ENCODE measurements at regions not wholly inside any gene's neighbourhood (a gene's known extent, or its start where the extent isn't known, plus 50 kb on each side); places are given as distances from the start of the nearest gene placed in this dataset.

- TF ChIP-seq ZNF23 (CRISPR knock-in tag; IDR thresholded peaks at IDR 0.05) (no peak), NONO (IDR thresholded peaks at IDR 0.05; ENCODE audit: low read depth in 2 of 2, low read length in 1 of 2) (no peak), SMAD1 (IDR thresholded peaks at IDR 0.05; ENCODE audit: low read depth, low read length, partially characterized antibody) (no peak), ZHX1 (conservative IDR thresholded peaks at IDR 0.05; ENCODE audit: low read length) (no peak), FOXM1 (IDR thresholded peaks at IDR 0.05; ENCODE audit: low read depth) (no peak), FOXM1 (CRISPR knock-in tag; IDR thresholded peaks at IDR 0.05; ENCODE audit: low read depth) (no peak)
Observed at GRCh38 chr2:186105016-186105724, 366.6 kb downstream of the FSIP2 start.
